ENCODE measurements at regions not wholly inside any gene's neighbourhood (a gene's known extent, or its start where the extent isn't known, plus 50 kb on each side); places are given as distances from the start of the nearest gene placed in this dataset.

DNA sequence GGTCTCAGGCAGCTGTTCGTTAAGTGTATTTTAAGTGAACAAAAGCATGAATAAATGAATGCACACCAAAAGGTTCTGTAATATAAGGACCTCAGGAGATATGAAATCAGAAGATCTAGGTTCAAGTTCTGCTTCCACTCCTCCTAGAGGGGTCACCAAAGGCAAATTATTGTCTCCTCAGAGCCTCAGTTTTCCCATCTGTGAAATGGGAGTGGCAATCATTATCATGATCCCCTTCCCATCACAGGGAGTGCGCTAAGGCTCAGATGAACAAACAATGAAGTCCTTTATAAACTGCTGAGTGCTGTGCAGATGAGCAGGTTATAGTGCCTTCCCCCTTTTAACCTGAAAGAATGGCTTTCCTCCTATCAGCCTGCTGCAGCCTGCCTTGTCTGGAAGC is 248.3 kb upstream of the C16orf82 start:
- intact Hi-C loops (cut with micrococcal nuclease; ENCODE audit: unreplicated experiment) = no loop called here
- no peaks in the 10 kb centered on the region for H3K27me3 ChIP-seq (replicated peaks; ENCODE audit: control insufficient read depth, insufficient read depth, low read length)
- H3K36me3 ChIP-seq (ENCODE audit: control insufficient read depth, insufficient read depth, low read length) = no peaks in the 10 kb centered on the region
- DNase-seq = no peak
- H3K9me3 ChIP-seq = no peaks in the 10 kb centered on the region
- TF ChIP-seq CTCF (IDR thresholded peaks at IDR 0.05; ENCODE audit: insufficient read depth in 1 of 2, low read depth in 1 of 2, low read length in 1 of 2, severe bottlenecking in 1 of 2, unreplicated experiment in 1 of 2) = no peak
- Mint-ChIP-seq H3K36me3 (ENCODE audit: insufficient read depth, unreplicated experiment) (no peaks in the 10 kb centered on the region), H3K27ac (ENCODE audit: unreplicated experiment) (no peak overlapping the region), H3K27me3 (ENCODE audit: insufficient read depth, unreplicated experiment) (peaks cover 18% of the 10 kb centered on the region), H3K4me1 (ENCODE audit: low read depth, unreplicated experiment) (no peaks in the 10 kb centered on the region), H3K9me3 (ENCODE audit: unreplicated experiment) (no peaks in the 10 kb centered on the region), H3K4me3 (ENCODE audit: unreplicated experiment) (no peak overlapping the region)
- BruUV-seq (replicated peaks) = no TSS peak
- POLR2A ChIA-PET = no interaction called here
- CTCF ChIA-PET = no interaction called here
- no peaks in the 10 kb centered on the region for H3K4me1 ChIP-seq
- no peak overlapping the region for H3K4me3 ChIP-seq (ENCODE audit: low read depth, low read length)

- no peaks in the 10 kb centered on the region for H3K4me1 ChIP-seq
- TF ChIP-seq CTCF (IDR thresholded peaks at IDR 0.05; ENCODE audit: insufficient read depth in 1 of 2, low read depth in 1 of 2, low read length in 1 of 2, severe bottlenecking in 1 of 2, unreplicated experiment in 1 of 2) = no peak
- Mint-ChIP-seq H3K4me3 (ENCODE audit: unreplicated experiment) (no peak overlapping the region), H3K27ac (ENCODE audit: unreplicated experiment) (no peak overlapping the region), H3K36me3 (ENCODE audit: insufficient read depth, unreplicated experiment) (no peaks in the 10 kb centered on the region), H3K27me3 (ENCODE audit: insufficient read depth, unreplicated experiment) (peaks cover 21% of the 10 kb centered on the region), H3K4me1 (ENCODE audit: low read depth, unreplicated experiment) (no peaks in the 10 kb centered on the region), H3K9me3 (ENCODE audit: unreplicated experiment) (no peaks in the 10 kb centered on the region)
- BruUV-seq (replicated peaks) = no TSS peak
- no peak overlapping the region for H3K4me3 ChIP-seq (ENCODE audit: low read depth, low read length)
- no peaks in the 10 kb centered on the region for H3K27me3 ChIP-seq (replicated peaks; ENCODE audit: control insufficient read depth, insufficient read depth, low read length)
- CTCF ChIA-PET = no interaction called here
- H3K9me3 ChIP-seq = no peaks in the 10 kb centered on the region
- H3K36me3 ChIP-seq (ENCODE audit: control insufficient read depth, insufficient read depth, low read length) = no peaks in the 10 kb centered on the region
- no peak for DNase-seq
- intact Hi-C loops (cut with micrococcal nuclease; ENCODE audit: unreplicated experiment) = no loop called here
- POLR2A ChIA-PET = no interaction called here
Observed at GRCh38 chr16:26824469-26824868, 242.3 kb upstream of the C16orf82 start.

- peaks cover 21% of the 10 kb centered on the region for H3K27me3 Mint-ChIP-seq (ENCODE audit: insufficient read depth, unreplicated experiment)
- H3K9me3 ChIP-seq = no peaks in the 10 kb centered on the region
- ChIA-PET POLR2A (no interaction called here), CTCF (no interaction called here)
- H3K36me3 Mint-ChIP-seq (ENCODE audit: insufficient read depth, unreplicated experiment) = no peaks in the 10 kb centered on the region
- TF ChIP-seq CTCF (IDR thresholded peaks at IDR 0.05; ENCODE audit: insufficient read depth in 1 of 2, low read depth in 1 of 2, low read length in 1 of 2, severe bottlenecking in 1 of 2, unreplicated experiment in 1 of 2) = no peak
- DNase-seq = no peak
- intact Hi-C loops (cut with micrococcal nuclease; ENCODE audit: unreplicated experiment) = no loop called here
- no TSS peak for BruUV-seq (replicated peaks)
- H3K27me3 ChIP-seq (replicated peaks; ENCODE audit: control insufficient read depth, insufficient read depth, low read length) = no peaks in the 10 kb centered on the region
- no peaks in the 10 kb centered on the region for H3K4me1 Mint-ChIP-seq (ENCODE audit: low read depth, unreplicated experiment)
- no peak overlapping the region for H3K4me3 Mint-ChIP-seq (ENCODE audit: unreplicated experiment)
- H3K36me3 ChIP-seq (ENCODE audit: control insufficient read depth, insufficient read depth, low read length) = no peaks in the 10 kb centered on the region
- no peaks in the 10 kb centered on the region for H3K9me3 Mint-ChIP-seq (ENCODE audit: unreplicated experiment)
- no peaks in the 10 kb centered on the region for H3K4me1 ChIP-seq
- no peak overlapping the region for H3K4me3 ChIP-seq (ENCODE audit: low read depth, low read length)
- no peak overlapping the region for H3K27ac Mint-ChIP-seq (ENCODE audit: unreplicated experiment)
Observed at GRCh38 chr16:26826500-26826899, 240.2 kb upstream of the C16orf82 start.
